HG02884 (cell line): ENCODE measurements at regions not wholly inside any gene's neighbourhood (a gene's known extent, or its start where the extent isn't known, plus 50 kb on each side); places are given as distances from the start of the nearest gene placed in this dataset.
"Not testable (repeated sequence)": the region's sequence is repeated elsewhere in the genome, so short reads cannot be mapped to it uniquely, and the experiment has no call there.

Source experiments
- ATAC-seq: cut with Tn5 transposase; IDR thresholded peaks from one replicate; pipeline ENCODE4 v1.9.1; 2021; ENCODE audit warnings: mild to moderate bottlenecking, moderate library complexity; ENCODE audit not compliant: unreplicated experiment

DNA sequence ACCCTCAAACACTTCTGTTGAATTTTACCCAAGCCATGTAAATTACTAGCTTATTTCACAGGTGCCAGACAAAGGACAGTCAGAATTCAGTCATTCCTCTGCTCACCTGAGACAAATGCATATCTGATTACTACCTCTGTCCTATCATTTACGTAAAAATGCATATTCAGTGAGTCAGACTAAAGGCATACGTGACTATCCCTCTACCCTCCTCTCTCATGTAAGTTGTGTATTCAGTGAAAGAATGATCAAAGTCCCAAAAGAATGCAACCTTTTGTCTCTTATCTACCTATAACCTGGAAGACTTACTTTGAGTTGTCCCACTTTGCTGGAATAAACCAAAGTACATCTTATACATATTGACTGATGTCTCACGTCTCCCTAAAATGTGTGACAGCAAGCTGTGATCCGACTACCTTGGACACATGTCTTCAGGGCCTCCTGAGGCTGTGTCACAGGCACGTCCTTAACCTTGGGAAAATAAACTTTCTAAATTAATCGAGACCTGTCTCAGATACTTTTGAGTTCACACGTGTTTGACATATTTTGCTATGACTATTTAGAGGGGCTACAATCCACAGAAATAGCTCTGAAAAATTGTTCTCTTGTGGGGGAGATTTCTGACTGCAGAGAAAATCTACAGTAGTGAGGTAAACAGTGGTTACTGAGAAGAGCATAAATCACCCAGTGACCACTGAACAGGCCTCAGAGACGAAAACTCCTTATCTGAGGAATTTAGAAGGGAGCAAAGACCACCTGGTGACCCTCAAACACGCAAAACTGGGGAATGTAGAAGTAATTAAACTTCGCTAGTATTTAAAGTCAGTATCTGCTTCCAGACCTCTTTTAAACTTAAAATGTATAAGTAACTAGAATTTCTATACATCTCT, 1575.8 kb downstream of the STIM2 start:
- ATAC-seq, result no peak

GRCh38 chr4:28443371-28443770, 1582.7 kb downstream of the STIM2 start:
- no peak for ATAC-seq

GRCh38 chr4:28443801-28444412, 1583.3 kb downstream of the STIM2 start:
- no peak for ATAC-seq

GRCh38 chr4:28444886-28445496, 1584.3 kb downstream of the STIM2 start:
- no peak for ATAC-seq

GRCh38 chr4:28449085-28449484, 1588.4 kb downstream of the STIM2 start:
- ATAC-seq, result no peak

DNA sequence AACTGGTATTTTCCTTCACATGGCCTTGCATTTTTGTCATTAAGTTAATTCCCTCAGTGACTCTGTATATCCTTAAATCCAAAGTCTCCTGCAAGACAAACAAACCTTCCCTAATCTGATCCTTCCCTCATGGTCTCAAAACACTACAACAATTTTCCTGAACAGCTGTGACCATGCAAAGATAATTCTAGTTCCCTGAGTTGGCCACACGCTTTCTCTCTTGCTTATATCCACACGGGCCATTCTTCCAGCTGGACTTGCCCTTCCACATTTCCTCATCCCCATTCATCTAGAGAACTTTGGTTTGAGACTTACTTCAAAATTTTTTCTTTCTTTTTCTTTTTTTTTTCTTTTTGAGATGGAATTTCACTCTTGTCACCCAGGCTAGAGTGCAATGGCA, 1590.7 kb downstream of the STIM2 start:
- no peak for ATAC-seq

DNA sequence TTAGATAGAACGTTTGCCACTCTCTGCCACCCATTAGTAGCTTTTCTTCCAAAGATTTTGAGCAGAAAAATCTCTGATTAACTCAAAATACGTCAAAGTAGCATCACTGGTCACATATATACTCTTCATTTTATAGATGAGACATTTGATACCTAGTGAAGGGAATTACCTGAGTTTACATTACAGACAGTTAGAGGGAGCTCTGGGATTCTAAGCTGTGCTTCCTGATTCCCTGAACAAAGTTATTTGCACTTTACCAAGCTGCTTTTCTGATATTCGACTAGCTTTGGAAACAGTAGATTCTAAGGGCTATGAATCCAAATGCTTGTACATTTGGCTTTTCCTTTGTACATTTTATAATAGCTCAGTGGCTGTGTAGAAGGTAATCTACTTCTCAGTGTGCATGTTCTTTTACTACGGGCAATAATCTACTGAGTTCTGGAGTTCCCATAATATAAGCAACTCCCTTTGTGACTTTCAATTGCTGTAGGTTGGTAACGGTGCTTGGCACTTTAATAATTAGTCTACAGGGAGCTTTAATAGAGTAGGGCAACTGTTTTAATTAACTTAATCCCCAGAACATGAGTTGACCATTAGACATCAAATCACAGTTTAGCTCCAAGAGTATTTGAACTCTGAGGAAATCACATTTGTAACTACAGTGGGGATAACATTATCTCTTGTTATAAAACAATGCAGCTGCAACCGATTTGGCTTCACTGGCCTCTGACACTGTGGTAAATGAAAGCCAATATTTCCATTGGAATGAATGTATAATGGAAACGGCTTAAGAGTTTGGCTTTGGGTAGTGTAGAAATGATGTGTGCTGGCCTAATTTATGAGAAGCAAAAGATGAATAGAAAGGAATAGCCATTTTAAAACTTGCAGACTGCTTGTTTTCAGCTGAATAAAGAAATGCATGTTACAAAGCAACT, 1602.4 kb downstream of the STIM2 start:
- no peak for ATAC-seq

- no peak for ATAC-seq
These were observed 1604.2 kb downstream of the STIM2 start for GRCh38 chr4:28464823-28465222.

GRCh38 chr4:28466886-28467285, 1606.2 kb downstream of the STIM2 start:
- not testable (repeated sequence) for ATAC-seq

DNA sequence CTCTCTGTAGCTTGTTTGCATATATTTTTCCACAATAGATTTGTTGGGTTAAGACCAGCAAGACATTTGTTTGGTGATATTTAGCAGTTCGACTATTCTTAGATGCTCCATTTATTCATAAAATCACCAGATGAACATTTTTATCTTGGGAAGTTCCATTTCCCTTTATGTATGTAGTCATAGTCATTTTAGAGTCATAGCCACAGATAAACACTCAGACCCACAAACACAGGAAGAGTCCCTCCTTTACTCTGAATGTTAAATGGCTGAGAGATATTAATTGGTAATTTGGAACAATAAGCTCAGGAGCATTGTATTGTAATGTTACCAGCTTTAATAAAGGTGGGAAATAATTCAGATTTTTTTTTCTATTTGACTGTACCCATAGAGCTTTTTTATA, 1608.7 kb downstream of the STIM2 start:
- ATAC-seq, result no peak

- ATAC-seq, result no peak
These were observed 1609.2 kb downstream of the STIM2 start for GRCh38 chr4:28469886-28470285.

DNA sequence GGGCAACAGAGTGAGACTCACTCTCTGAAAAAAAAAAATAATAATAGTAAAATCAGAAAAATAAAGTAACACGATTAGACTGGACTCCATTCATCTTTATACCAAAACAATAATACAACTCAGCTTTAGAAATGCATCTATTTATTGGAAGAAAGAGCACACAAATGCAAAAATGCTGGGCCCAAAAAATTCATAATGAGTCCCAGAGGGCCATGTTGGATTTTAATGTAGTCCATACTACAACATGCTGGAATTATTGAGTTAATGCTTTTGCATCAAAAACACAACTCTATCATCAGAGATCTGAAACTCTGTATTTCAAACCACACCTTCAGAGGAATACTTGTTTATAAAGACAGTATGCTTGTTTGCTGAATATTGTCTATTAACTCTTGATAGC, 1614.7 kb downstream of the STIM2 start:
- ATAC-seq, result no peak

DNA sequence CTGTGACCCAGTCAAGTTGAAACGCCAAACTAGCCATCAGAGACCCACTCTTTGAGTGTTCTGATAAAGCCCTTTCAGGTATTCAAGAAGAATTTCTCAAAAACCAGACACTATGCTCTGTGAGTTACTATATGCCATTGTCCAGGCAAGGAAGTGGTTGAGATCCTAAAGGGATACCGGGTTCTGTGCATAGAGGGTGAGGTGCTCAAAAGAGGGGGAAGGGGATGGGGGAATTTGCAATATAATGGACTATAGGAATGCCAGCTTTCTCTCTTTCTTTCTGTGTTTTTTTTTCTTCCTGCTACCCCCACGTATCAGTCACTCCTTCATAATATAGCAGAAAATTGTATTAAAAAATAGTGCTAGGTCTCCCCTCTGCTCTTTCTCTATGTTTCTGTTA, 1619.0 kb downstream of the STIM2 start:
- ATAC-seq, result no peak

- no peak for ATAC-seq
These were observed 1620.9 kb downstream of the STIM2 start for GRCh38 chr4:28481565-28481964.

DNA sequence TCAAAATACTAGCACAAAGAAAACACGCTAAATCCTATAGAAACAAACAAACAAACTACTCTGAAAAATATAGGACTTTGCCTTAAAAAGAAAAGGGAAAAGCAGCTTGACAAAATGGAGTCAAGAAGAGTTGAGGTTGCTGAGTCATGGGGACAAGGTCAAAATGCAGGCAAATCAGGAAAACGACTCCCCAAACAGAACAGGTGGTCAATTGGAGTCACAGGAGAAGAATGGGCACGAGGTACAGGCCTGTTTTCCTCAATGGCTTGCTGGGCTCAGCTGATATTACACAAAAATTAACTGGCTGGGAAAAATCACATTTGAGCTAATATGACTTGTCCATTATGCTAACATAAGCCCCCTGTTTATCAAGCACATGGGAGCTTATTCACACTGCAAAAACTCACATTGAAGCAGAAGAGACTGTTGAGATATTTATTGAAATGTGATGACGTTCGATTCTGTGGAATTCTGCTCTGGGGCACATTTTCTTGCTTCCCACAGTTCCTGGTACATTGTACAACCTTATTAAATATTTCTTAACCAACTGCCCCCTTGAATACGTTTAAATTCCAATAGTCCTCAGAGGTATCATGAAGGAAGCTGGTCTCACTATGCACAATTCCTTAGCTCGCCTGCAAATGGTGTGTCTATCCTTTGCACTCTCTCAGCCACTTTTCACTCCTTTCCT, 1622.1 kb downstream of the STIM2 start:
- ATAC-seq, result no peak

GRCh38 chr4:28488021-28488420, 1627.4 kb downstream of the STIM2 start:
- ATAC-seq, result no peak

DNA sequence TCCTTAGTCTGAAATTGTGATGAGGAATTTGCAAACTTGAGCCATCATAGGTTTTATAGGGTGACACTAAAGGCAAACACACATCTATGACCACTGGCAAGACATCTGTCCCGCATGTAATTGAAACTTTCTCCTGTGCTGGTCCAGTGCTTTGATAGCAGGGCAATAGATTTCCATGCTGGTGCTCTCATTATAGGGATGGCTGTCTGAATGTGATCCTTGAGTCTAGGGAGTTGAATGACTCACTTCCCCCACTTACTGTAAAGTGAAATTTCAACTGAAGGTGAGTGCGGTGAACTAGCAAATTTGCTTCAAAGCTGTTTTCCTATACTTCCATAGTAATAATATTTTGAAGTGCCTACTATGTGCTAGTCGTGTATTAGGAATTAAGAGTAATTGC, 1630.0 kb downstream of the STIM2 start:
- ATAC-seq, result no peak

DNA sequence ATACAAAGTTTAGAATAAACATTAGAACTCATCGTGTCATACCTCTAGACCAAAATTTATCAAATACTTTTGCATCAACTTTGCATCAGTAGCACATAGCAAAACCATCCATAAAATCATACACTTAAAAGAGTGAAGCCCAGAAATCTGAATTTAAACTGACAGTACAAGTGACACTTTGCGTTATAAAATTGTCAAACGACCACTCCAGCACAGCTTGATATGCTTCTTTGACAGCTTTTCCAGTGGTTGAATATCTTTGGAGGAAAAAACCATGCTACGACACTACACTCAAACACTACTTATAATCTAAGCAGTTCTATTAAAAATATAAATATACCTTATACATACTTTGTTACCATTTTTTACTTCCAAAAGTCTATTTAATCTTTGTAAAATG, 1644.4 kb downstream of the STIM2 start:
- ATAC-seq, result no peak

DNA sequence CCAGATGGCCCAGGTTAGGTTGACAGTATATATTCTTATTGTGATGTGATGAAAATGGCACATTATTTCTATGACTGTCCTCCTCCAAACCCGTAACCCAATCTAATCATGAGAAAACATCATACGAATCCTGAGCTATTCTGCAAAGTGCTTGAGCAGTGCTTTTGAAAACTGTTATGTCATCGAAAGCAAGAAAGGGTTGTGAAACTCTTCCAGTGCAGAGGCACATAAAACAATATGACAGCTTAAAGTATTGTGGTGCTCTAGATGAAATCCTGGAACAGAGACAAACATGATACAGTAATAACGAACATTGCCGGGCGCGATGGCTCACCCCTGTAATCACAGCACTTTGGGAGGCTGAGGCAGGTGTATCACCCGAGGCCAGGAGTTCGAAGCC, 1648.0 kb downstream of the STIM2 start:
- ATAC-seq, result no peak

DNA sequence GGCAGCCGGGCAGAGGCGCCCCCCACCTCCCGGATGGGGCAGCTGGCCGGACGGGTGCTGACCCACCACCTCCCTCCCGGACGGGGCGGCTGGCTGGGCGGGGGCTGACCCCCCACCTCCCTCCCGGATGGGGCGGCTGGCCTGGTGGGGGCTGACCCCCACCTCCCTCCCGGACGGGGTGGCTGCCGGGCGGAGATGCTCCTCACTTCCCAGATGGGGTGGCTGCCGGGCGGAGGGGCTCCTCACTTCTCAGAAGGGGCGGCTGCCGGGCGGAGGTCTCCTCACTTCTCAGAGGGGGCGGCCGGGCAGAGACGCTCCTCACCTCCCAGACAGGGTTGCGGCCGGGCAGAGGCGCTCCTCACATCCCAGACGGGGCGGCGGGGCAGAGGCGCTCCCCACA, 1654.1 kb downstream of the STIM2 start:
- not testable (repeated sequence) for ATAC-seq
